BLaER1 treated with 17β-estradiol and CSF1 and Interleukin-3, amounts not matched to agents 10 nM and 100 nM (cell line): ENCODE measurements at regions not wholly inside any gene's neighbourhood (a gene's known extent, or its start where the extent isn't known, plus 50 kb on each side); places are given as distances from the start of the nearest gene placed in this dataset.

Experiments
- H3K27ac ChIP-seq, 11 experiments: shearing (Covaris generic); formaldehyde crosslinking; 2 replicates each; pipeline ENCODE4 v1.8.1; 2022
- H3K27me3 ChIP-seq, 11 experiments: shearing (Covaris generic); formaldehyde crosslinking; 2 replicates each; pipeline ENCODE4 v1.8.1; 2022
- H3K36me3 ChIP-seq, 11 experiments: shearing (Covaris generic); formaldehyde crosslinking; 2 replicates each; pipeline ENCODE4 v1.8.1; 2022
- H3K4me1 ChIP-seq, 10 experiments: shearing (Covaris generic); formaldehyde crosslinking; 2 replicates each; pipeline ENCODE4 v1.8.1; 2022
- H3K4me2 ChIP-seq, 11 experiments: shearing (Covaris generic); formaldehyde crosslinking; 2 replicates each; pipeline ENCODE4 v1.8.1; 2022
- H3K4me3 ChIP-seq, 10 experiments: shearing (Covaris generic); formaldehyde crosslinking; 2 replicates each; pipeline ENCODE4 v1.8.1; 2022
- H3K9ac ChIP-seq, 11 experiments: shearing (Covaris generic); formaldehyde crosslinking; 2 replicates each; pipeline ENCODE4 v1.8.1; 2022
- H3K9me3 ChIP-seq, 11 experiments: shearing (Covaris generic); formaldehyde crosslinking; replicated peaks in 1 of 11; 2 replicates each; pipeline ENCODE4 v1.8.1; 2022
- H4K20me1 ChIP-seq, 11 experiments: shearing (Covaris generic); formaldehyde crosslinking; 2 replicates each; pipeline ENCODE4 v1.8.1; 2022
- Cebpa-rat ChIP-seq, 11 experiments: shearing (Covaris generic); IDR thresholded peaks; 2 replicates each; pipeline ENCODE4 v1.8.1; 2022

GRCh38 chr5:61625681-61626621 is 293.9 kb downstream of the ZSWIM6 start:
- H3K36me3 ChIP-seq: no peaks in the 10 kb centered on the region
- peak overlapping the region; percentile 41 to 89 (median 65) for H3K9ac ChIP-seq
- peaks cover 12 to 43% (median 34%) of the 10 kb centered on the region in 11 experiments for H3K27me3 ChIP-seq
- peak overlapping the region; percentile 49 to 74 (median 59) for H3K4me3 ChIP-seq
- H3K9me3 ChIP-seq: no peaks in the 10 kb centered on the region
- H3K4me1 ChIP-seq: peaks cover 27 to 47% (median 31%) of the 10 kb centered on the region in 10 experiments
- peak overlapping the region in 6 of 11 experiments; percentile 1 to 86 (median 82); a peak in 10 of 22 replicates for H3K27ac ChIP-seq
- H4K20me1 ChIP-seq: peaks cover 0 to 8% (median 0%) of the 10 kb centered on the region in 11 experiments; a peak in 4 of 22 replicates
- no peak for TF ChIP-seq Cebpa-rat (IDR thresholded peaks at IDR 0.05)
- peak overlapping the region; percentile 89 to 100 (median 98) for H3K4me2 ChIP-seq

- Histone ChIP-seq H3K4me1 (peaks cover 23 to 39% (median 25%) of the 10 kb centered on the region in 10 experiments), H3K4me3 (peak overlapping the region in 9 of 10 experiments; percentile 49 to 74 (median 59); a peak in 16 of 20 replicates), H3K27me3 (peaks cover 12 to 43% (median 34%) of the 10 kb centered on the region in 11 experiments), H4K20me1 (peaks cover 0 to 8% (median 0%) of the 10 kb centered on the region in 11 experiments; a peak in 4 of 22 replicates), H3K9me3 (no peaks in the 10 kb centered on the region), H3K4me2 (peak overlapping the region; percentile 89 to 100 (median 98)), H3K27ac (peak overlapping the region in 5 of 11 experiments; percentile 35 to 86 (median 82); a peak in 8 of 22 replicates), H3K9ac (peak overlapping the region in 5 of 11 experiments; percentile 3 to 89 (median 81); a peak in 9 of 22 replicates), H3K36me3 (no peaks in the 10 kb centered on the region)
- TF ChIP-seq Cebpa-rat (IDR thresholded peaks at IDR 0.05): no peak
These were observed 294.7 kb downstream of the ZSWIM6 start for GRCh38 chr5:61626639-61627282.

GRCh38 chr5:61627531-61627930 is 295.5 kb downstream of the ZSWIM6 start:
- Histone ChIP-seq H3K27me3 (peaks cover 12 to 43% (median 34%) of the 10 kb centered on the region in 11 experiments), H3K9me3 (no peaks in the 10 kb centered on the region), H3K4me1 (peaks cover 23 to 32% (median 25%) of the 10 kb centered on the region in 10 experiments), H4K20me1 (peaks cover 0 to 8% (median 0%) of the 10 kb centered on the region in 11 experiments; a peak in 4 of 22 replicates), H3K9ac (no peak overlapping the region), H3K27ac (no peak overlapping the region), H3K36me3 (no peaks in the 10 kb centered on the region), H3K4me3 (no peak overlapping the region), H3K4me2 (peak overlapping the region in 6 of 11 experiments; percentile 89 to 99 (median 96); a peak in 9 of 22 replicates)
- TF ChIP-seq Cebpa-rat (IDR thresholded peaks at IDR 0.05): no peak

- H3K4me1 ChIP-seq: peaks cover 11 to 19% (median 15%) of the 10 kb centered on the region in 10 experiments
- no peak overlapping the region for H3K4me2 ChIP-seq
- H3K4me3 ChIP-seq: no peak overlapping the region
- peaks cover 0 to 15% (median 11%) of the 10 kb centered on the region in 11 experiments; a peak in 18 of 22 replicates for H3K27me3 ChIP-seq
- peaks cover 0 to 2% (median 0%) of the 10 kb centered on the region in 11 experiments; a peak in 4 of 22 replicates for H4K20me1 ChIP-seq
- no peak for TF ChIP-seq Cebpa-rat (IDR thresholded peaks at IDR 0.05)
- no peak overlapping the region for H3K27ac ChIP-seq
- no peak overlapping the region for H3K9ac ChIP-seq
- H3K9me3 ChIP-seq: no peaks in the 10 kb centered on the region
- no peaks in the 10 kb centered on the region for H3K36me3 ChIP-seq
These were observed 298.9 kb downstream of the ZSWIM6 start for GRCh38 chr5:61630908-61631307.

- no peak for TF ChIP-seq Cebpa-rat (IDR thresholded peaks at IDR 0.05)
- no peak overlapping the region for H3K27ac ChIP-seq
- peaks cover 0 to 9% (median 5%) of the 10 kb centered on the region in 11 experiments; a peak in 16 of 22 replicates for H3K27me3 ChIP-seq
- H3K9me3 ChIP-seq: no peaks in the 10 kb centered on the region
- no peak overlapping the region for H3K9ac ChIP-seq
- no peak overlapping the region for H3K4me2 ChIP-seq
- no peak overlapping the region for H3K4me3 ChIP-seq
- H3K4me1 ChIP-seq: peaks cover 5 to 13% (median 9%) of the 10 kb centered on the region in 10 experiments
- H4K20me1 ChIP-seq: no peaks in the 10 kb centered on the region
- H3K36me3 ChIP-seq: no peaks in the 10 kb centered on the region
These were observed 299.4 kb downstream of the ZSWIM6 start for GRCh38 chr5:61631438-61631941.

GRCh38 chr5:61632064-61632463 is 300.0 kb downstream of the ZSWIM6 start:
- no peak for TF ChIP-seq Cebpa-rat (IDR thresholded peaks at IDR 0.05)
- no peak overlapping the region for H3K4me2 ChIP-seq
- no peak overlapping the region for H3K9ac ChIP-seq
- peaks cover 0 to 7% (median 3%) of the 10 kb centered on the region in 10 experiments; a peak in 18 of 20 replicates for H3K4me1 ChIP-seq
- no peaks in the 10 kb centered on the region for H3K36me3 ChIP-seq
- peaks cover 0 to 3% (median 0%) of the 10 kb centered on the region in 11 experiments; a peak in 2 of 22 replicates for H3K27me3 ChIP-seq
- H3K9me3 ChIP-seq: no peaks in the 10 kb centered on the region
- no peak overlapping the region for H3K27ac ChIP-seq
- H4K20me1 ChIP-seq: no peaks in the 10 kb centered on the region
- H3K4me3 ChIP-seq: no peak overlapping the region

- H4K20me1 ChIP-seq: no peaks in the 10 kb centered on the region
- H3K4me3 ChIP-seq: no peak overlapping the region
- no peaks in the 10 kb centered on the region for H3K36me3 ChIP-seq
- no peaks in the 10 kb centered on the region for H3K27me3 ChIP-seq
- no peaks in the 10 kb centered on the region for H3K9me3 ChIP-seq
- TF ChIP-seq Cebpa-rat (IDR thresholded peaks at IDR 0.05): no peak
- H3K27ac ChIP-seq: no peak overlapping the region
- H3K9ac ChIP-seq: no peak overlapping the region
- H3K4me1 ChIP-seq: no peaks in the 10 kb centered on the region
- H3K4me2 ChIP-seq: no peak overlapping the region
These were observed 303.2 kb downstream of the ZSWIM6 start for GRCh38 chr5:61635271-61635670.

- Histone ChIP-seq H3K27me3 (no peaks in the 10 kb centered on the region), H3K27ac (no peak overlapping the region), H3K4me3 (no peak overlapping the region), H3K9ac (no peak overlapping the region), H3K4me1 (peaks cover 0 to 5% (median 0%) of the 10 kb centered on the region in 10 experiments; a peak in 1 of 20 replicates), H3K36me3 (no peaks in the 10 kb centered on the region), H3K4me2 (no peak overlapping the region), H4K20me1 (no peaks in the 10 kb centered on the region), H3K9me3 (no peaks in the 10 kb centered on the region)
- no peak for TF ChIP-seq Cebpa-rat (IDR thresholded peaks at IDR 0.05)
These were observed 305.5 kb downstream of the ZSWIM6 start for GRCh38 chr5:61637566-61637965.
